GM18867 (cell line): ENCODE measurements at regions not wholly inside any gene's neighbourhood (a gene's known extent, or its start where the extent isn't known, plus 50 kb on each side); places are given as distances from the start of the nearest gene placed in this dataset.

ENCODE experiments used
- ATAC-seq: cut with Tn5 transposase; IDR thresholded peaks from one replicate; pipeline ENCODE4 v1.9.1; 2021; ENCODE audit warnings: mild to moderate bottlenecking, moderate library complexity; ENCODE audit not compliant: unreplicated experiment

DNA sequence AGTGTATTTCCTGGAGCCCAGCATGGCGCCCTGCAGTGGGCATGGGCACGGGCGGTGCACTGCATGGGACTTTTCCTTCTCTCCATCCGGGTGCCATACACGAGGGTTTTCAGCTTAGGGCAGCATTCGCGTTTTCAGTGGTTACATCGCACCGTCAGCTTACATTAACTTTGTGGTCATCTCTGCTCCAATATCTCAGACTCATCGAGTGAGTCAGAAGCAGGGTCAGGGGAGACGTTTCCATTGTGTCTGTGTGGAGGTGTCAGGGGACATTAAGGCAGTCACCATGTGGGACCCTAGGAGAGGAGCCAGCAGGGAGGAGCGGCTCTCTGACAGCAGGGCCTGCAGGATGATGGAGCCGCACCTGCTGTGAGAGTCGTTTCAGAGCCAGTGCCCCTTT, 541.0 kb downstream of the FGF9 start:
- ATAC-seq: no peak

DNA sequence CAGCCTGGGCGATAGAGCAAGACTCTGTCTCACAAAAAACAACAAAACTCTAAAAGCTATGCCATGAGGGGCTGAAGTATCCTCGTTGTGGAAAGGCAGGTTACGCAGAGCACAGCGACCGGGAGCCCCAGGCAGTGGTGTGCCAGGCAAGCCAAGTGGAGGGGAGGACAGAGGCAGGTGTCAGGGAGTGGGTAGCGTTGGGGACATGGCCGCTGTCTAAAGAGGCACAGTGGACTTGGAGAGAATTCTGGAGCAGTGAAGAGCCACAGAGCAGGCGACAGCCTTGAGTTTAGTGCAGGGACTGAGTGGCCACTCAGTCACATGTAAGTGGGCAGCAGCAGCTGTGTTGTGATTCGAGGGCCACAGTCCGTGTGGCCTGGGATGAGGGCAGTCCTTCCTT, 541.7 kb downstream of the FGF9 start:
- ATAC-seq: no peak

DNA sequence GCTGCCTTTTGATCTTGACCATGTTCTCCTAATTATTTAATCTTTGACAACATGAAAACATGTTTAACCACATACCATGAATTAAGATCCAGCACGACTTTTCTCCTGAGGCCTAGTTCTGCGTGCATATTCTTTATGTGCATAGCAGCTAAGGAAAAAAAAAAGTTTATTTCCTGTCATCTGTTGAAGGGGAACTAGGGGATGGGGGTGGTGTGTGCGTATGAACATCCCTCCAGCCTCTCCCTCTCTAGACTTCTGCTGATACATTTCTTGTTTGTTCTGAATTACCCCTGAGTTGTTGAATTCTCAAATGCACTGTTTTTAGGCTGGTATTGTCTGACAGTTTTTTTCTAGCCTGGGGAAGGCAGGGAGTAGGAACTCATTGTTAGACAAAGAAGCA, 543.3 kb downstream of the FGF9 start:
- no peak for ATAC-seq

DNA sequence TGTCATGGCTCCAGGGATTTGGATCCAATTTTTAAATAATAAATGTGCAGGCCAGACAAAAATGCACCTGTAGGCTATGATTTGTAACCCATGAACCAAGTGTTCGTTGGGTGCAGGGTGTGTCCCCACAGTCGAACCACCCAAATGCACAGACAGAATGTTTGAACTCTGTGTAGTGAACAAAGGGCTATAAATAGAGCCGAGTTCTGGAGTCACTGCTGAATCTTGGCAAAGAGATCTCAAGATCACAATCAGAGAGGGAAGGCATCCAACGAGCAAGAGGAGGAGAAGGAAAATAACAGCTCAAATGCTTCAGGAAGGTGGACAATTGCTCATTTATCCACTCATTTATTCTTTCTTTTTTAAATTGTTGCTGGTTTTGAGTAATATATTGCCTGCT, 547.9 kb downstream of the FGF9 start:
- ATAC-seq: no peak

DNA sequence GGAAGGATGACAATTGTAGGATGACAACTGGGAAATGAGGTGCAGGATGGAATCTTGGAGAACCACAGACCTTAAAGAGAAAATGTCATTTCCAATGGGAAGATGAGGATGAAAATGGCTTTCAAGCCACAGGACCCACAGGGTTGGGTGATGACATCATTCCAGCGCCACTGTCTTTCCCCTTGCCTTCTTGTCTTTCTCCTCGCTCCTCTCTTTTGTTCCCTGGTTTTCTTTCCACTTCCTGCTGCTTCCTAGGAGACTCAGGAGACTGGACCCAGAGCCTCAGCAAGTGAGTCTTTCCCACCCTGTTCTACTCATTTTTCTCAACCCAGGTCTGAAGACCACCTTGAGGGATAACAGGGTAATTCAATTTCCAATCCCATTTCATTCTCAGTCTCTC, 548.8 kb downstream of the FGF9 start:
- ATAC-seq: no peak

DNA sequence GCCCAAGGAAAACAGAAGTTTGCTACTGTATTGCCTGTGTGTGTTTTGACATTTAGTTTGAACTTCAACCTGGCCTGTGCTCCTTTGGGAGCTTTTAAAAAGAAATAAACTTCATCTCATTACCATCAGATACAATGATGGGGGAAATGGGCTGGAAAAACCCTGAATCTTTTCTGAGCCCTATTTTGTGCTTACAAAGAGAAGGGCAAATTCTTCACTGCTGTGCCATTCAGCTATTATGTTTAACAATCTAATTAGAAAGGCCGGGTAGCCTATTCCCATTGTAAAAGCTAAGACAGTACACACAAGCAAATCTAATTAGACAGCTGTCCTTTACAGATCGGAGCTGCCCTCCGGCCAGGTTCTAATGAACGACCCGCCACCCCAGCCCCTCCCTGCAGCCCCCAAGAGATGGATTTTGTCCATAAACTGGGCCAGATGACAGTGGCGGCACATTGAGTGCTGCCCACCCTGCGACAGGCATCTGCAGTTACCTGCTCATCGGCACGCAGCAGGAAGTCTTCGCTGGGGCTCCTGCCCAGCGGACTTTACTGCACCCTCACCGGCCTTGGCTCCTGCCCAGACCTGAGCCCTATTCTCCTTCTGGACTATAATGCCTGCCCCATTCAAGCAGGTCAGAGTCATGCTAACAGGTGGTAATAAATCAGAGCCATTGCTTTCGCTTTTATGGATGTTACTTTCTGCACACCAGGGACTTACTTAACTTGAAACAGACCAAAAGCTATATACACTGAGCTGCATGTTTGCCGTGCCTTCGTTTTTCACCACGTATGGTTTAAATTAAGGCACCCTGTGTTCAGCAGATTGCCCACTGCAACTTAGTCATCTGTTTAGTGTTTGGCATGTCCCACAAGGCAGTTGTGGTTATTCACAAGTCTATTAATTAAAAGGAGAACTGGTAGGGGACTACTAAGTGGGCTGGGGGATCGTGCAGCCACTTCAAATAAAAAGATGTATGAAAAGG, 549.6 kb downstream of the FGF9 start:
- no peak for ATAC-seq

DNA sequence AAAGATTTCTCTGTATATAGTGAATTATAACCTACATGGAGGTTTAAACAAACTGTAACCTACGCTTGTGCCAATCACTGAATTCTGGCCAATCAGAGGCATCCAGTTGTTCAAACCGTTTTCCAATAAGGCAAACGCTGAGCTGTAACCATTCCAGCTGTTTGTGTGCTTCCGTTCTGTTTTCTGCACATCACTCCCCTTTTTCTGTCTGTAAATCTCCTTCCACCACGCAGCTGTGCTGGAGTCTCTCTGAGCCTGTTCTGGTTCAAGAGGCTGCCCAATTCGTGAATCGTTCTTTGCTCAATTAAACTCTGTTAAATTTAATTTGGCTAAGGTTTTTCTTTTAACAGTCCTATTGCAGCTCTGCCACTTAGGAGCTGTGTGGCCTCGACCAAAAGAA, 552.5 kb downstream of the FGF9 start:
- ATAC-seq: no peak

DNA sequence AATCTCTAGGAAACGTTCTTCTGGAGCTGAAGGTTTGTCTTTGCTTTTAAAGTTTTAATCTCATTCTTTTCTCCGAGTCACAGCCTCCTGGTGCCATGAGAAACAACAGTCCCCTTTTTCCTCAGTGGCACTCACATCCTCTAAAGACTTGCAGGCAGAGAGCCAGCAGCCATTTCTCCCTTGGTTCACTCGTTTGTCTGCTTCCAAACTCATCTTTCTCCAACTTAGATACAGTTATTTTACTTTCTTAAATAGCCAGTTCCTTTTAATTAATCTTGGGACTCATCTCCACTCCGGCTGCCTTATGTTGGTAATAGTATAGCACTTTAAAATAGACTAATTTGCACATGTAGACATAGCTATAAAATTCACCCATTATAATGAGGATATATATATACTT, 555.2 kb downstream of the FGF9 start:
- ATAC-seq: no peak

DNA sequence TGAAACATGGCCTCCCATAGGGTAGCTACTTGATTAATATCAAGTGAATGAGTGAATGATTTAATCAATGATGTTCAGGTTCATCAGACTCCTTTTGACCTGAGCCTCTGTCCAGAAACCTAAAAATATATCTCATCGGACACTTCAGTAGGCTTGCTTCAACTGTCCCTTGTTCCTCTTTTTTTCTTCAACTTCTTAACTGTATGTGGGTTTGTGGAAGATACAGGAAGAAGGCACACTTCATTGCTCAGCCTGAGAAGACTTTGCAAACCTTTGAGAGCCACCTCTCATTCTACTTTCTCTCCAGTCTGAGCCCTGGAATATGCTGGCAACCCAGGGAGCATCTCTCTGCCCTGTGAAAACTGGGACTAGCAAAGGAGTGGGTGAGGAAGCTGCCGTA, 557.0 kb downstream of the FGF9 start:
- no peak for ATAC-seq

DNA sequence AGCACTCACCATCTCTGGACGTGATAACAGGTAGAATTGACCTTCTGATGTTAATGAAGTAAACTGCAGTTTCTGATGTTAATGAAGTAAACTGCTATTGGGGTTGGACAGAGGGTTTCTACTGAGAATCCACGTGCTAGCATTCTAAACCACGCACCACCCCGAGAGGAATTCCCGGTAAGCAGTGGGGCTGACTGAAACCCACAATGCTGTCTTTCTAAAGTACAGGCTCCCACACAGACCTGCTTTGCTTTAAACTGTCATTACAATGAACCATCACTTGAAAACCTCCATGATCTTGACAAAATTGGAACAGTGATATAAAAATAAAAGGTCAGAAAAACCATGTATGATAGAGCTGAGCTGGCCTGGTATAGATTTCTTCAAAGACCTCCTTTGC, 559.0 kb downstream of the FGF9 start:
- ATAC-seq: no peak

DNA sequence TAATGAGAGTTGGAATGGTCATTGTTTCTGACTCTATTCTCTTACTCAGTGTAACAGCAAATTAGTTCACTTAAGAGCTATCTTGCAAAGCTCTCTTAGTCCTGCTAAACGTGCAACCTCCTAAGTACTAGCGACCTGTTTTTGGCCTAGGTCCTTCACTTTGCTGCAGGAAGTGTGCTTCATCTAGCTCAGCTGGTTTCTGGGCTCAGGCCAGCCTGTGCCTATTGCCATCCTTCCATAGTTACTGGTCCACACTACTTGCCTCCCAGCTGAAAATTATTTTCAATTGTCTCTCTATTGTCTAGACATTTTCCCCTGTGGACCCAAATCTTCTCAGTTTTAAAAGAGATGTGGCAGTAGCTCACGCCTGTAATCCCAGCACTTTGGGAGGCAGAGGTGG, 561.3 kb downstream of the FGF9 start:
- no peak for ATAC-seq

DNA sequence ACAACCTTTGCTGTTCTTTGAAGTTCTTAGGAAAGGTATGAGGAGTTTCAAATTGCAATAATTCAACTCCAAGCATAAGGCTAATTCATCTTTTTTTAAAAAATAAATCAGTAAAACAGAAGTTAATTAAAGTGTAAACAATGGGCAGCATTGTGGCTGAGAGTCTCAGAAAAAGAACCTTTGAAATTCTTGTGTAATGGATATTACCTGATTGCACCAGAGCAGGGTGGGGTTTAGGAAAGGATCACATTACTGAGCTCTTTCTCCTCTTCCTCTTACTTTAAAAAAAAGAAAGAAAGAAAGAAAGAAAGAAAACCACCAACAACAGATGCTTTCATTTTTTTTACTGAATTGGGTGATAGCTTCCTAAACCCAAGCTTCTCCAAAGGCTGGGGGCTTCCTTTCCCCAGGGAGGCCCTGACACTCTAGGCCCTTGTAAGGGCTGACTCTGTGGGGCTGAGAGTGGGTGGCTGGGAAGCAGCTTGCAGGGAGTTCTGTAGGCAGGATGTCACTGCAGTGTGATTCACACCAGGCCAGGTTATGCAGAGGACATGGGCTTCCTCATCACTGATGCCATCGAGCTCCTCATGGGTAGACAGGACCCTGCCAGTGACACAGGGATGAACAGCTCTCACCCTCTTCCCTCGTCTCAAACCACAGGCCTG, 564.5 kb downstream of the FGF9 start:
- ATAC-seq: no peak

DNA sequence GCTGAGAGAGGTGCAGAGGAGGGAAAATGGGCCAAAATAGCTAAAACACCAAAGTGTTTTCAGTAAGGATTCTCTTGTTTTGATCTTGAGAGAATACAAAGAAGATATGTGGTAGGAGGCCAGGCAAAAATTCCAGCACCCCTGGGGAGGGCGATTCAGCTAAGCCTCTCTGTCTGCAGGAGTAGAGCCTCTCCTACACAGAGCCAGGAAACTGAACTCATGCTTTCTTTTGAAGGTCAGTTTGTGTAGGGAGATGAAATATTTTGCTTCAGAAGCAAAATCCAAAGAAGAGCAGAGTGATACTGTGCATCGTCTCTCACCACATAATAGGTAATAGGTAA, 565.0 kb downstream of the FGF9 start:
- ATAC-seq: no peak

DNA sequence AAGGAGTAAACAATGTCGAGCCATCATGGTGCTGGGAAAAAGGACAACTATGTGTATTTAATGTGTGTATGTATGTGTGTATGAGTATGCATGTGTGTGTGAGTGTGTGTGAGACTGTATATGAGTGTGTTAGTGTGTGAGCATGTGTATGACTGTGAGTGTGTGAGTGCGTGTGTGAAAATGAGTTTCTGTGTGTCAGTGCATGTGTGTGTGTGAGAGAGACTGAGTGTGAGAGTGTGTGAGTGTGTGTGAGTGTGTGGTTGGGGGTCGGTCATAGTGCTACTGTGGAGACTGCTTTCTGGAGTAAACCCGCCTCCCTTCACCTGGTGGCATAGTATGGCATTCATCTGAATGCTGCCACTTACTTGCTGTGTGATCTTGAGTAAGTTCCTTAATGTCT, 567.4 kb downstream of the FGF9 start:
- ATAC-seq: no peak

DNA sequence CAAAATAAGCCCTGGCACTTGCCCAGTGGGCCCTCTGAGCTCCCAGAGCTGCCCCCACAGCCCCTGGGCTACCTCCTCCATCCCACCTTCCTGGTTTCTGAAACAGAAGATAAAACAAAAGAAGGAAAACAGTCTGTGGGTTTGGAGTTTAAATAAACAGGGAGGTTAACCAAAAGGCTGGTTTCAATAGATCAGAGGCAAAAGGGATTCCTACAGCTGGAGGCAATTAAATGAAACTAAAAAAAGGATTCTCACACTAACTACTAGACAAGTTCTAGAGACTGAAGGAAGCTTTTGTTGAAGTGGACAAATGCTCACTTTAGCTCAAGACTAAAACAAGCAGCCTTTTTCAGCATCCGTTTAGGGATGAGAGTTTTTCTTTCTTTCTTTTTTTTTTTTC, 569.8 kb downstream of the FGF9 start:
- no peak for ATAC-seq

DNA sequence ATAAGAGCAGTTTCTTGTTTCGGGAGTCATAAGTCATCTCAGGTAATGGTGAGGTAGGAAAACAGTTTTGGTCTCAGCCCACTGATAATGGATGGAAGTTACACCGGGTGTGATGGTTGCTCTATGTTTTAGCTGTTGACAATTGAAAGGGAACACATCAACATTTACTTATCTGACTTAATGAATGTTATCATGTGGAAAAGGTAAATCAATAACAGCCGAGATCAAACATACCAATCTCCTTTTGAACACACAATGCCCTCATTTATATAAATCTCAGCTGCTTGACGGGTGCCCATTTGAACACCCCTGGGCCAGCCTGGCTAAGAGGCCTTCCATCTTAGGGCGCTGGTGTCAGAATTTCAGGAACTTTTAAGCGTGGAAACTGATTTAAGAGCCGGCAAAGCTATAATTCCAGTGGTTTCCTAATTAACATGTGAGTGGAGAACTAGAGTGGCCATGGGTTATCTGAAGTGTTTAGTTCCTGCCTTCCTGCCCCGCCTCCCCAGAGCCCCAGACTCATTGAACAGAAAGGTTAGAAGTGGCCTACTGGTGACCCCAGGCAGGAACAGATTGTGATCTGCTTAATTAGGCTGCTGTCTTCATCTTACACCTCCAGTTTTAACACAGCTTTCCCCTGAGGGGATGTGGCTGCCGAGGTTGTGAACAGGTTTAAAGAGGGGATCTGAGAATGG, 572.7 kb downstream of the FGF9 start:
- ATAC-seq: no peak

DNA sequence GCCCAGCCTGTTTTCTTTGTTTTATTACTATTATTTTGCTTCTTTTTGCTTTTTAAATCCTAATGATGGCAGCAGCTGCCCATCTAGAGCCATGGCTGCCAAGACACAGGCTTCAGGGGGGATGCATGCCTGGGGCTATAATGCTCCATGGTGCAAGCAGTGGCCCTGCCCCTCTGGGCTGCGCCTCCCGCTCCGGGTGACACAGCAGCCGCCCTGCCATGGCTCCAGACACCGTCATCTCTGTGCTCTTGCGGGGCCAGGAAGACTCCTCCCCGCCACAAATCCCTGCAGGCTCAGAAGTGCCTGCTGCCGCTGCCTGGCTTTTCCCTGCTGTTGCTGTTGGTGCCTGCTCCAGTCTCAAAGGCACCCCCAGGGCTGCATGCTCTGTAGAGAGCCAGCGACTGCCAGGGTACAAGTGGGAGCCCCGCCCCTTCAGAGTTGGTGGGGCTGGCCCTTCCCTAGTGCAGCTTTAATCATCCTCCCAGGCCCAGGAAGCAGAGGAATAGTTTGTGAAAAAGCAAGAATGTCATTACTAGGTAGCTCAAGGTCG, 581.5 kb downstream of the FGF9 start:
- ATAC-seq: no peak

DNA sequence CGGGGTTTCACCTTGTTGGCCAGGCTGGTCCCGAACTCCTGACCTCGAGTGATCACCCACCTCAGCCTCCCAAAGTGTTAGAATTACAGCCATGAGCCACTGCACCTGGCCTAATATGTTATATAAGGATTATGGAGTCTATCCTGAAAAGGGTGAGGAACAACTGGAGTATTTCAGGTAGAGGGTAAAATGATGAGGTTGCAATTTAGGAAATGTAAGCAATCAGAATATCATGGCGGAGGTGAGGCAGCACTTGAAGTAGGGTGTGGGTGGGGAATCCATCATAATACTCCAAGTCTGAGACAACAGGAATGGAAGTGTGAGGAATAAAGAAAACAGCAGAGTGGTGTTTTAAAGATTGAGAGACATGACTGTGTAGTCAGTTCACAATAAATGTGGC, 582.2 kb downstream of the FGF9 start:
- no peak for ATAC-seq

DNA sequence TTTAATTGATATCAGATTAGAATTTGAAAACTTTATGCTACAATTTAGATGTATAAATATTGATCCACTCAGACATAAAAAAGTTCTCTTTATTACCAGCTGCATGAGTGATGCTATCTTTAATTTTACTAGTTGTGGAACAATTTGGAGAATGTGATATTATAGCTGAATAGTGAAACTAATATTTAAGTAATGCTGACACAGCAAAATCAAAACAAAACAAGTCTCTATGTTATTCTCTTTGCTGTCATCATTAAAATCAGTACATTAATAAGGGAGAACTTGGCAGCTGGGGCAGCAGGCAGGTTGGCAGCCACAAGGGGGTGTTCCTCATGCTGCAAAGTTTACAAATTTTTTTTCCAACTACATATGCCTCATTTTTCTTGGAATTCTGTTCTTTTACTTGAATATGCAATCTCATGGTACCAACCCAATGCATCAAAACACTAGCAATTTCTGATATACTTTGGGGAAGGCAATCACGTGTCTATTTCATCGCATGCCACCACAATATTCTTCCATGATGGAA, 585.3 kb downstream of the FGF9 start:
- ATAC-seq: no peak

DNA sequence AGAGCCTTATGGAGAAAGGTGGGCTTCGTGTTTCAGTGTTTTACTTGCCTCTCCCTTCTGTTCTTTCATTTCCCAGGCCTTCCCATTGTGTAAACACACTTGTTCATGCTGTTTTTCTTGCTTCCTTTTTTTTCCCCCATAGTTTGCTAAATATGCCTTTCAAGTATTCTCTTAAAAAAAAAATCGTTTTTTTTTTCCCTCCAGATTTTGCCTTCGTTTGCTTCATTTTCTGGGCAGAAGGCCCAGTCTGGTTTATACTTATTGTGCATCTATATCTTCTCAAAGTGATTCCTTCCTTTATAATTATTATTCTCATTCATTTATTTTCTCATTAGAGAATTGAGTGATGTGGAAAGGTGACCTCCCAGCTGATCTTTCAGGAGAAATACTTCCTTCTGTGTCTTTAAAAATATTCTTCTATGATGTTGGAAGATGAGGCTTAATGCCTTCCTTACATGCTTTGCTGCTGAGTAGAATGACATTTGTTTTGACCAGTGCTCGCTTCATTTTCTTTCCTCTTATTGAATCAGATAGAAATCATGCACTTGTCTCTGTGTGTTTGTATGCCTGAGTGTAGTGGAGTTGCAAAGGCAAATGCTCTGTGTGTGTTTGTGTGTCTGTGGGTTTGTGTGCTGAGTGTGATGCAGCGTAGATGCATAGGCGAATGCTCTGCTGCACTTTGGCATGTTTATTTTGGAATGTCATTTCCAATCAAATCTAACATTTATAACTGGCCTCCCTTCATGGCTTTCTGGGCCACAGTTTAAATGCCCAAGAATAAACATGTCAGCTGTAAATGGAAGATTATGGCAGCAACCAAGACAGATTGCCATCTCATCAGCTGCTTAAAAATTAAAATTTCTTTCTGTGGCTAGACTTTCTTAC, 591.4 kb downstream of the FGF9 start:
- no peak for ATAC-seq
